Neural crest cell (in vitro differentiated cells): ENCODE measurements at regions not wholly inside any gene's neighbourhood (a gene's known extent, or its start where the extent isn't known, plus 50 kb on each side); places are given as distances from the start of the nearest gene placed in this dataset.

ENCODE experiments used
- DNase-seq: peaks from one replicate; pipeline ENCODE4 v3.0.0; 2021; ENCODE audit warnings: low read depth, mixed read lengths, low spot score
- H3K27ac Mint-ChIP-seq: one replicate; pipeline ENCODE4 v1.8.0; 2021; ENCODE audit warnings: mild to moderate bottlenecking, mixed read lengths; ENCODE audit not compliant: unreplicated experiment
- H3K27me3 Mint-ChIP-seq: 2 replicates; pipeline ENCODE4 v1.8.0; 2021; ENCODE audit warnings: low read depth, mild to moderate bottlenecking, mixed read lengths
- H3K36me3 Mint-ChIP-seq: 2 replicates; pipeline ENCODE4 v1.8.0; 2021; ENCODE audit warnings: low read depth, mild to moderate bottlenecking, mixed read lengths
- H3K4me1 Mint-ChIP-seq: 2 replicates; pipeline ENCODE4 v1.8.0; 2021; ENCODE audit warnings: mixed read lengths
- H3K4me3 Mint-ChIP-seq: one replicate; pipeline ENCODE4 v1.8.0; 2021; ENCODE audit warnings: mild to moderate bottlenecking, mixed read lengths
- H3K9me3 Mint-ChIP-seq: 2 replicates; pipeline ENCODE4 v1.8.0; 2021; ENCODE audit warnings: mixed read lengths
- CTCF ChIP-seq: fragments of 200-600 bp; sonication (generic); conservative IDR thresholded peaks from 2 replicates; pipeline ENCODE4 v1.5.0; 2021; ENCODE audit warnings: antibody characterized with exemption, mild to moderate bottlenecking

- no peak overlapping the region for H3K27ac Mint-ChIP-seq
- H3K4me1 Mint-ChIP-seq: no peaks in the 10 kb centered on the region
- H3K36me3 Mint-ChIP-seq: no peaks in the 10 kb centered on the region
- no peaks in the 10 kb centered on the region for H3K9me3 Mint-ChIP-seq
- no peak overlapping the region for H3K4me3 Mint-ChIP-seq
- H3K27me3 Mint-ChIP-seq: peaks cover 2% of the 10 kb centered on the region
- DNase-seq: no peak
- no peak for TF ChIP-seq CTCF
Observed at GRCh38 chr17:79154951-79155585, 80.4 kb downstream of the ENGASE start.

DNA sequence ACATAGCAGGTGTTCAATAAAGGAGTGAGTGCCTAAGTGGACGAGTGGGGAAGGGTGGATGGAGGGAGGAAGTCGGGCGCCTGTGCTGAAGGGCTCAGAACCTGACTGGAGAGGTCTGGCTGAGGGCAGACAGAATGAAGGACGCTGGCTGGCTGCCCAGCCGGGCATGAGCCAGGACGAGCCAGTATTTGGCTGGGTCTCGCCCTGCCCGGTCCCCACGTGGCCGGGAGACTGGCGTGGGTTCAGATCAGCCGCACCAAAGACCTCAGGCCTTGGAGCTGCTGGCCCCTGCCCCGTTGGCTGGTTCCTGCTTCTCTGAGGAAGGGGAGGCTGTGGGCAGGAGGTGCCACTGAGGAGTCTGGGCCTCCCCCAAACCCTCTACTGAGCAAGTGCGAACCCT is 79.8 kb downstream of the ENGASE start:
- Mint-ChIP-seq H3K27me3 (peaks cover 2% of the 10 kb centered on the region), H3K9me3 (no peaks in the 10 kb centered on the region), H3K4me3 (no peak overlapping the region), H3K4me1 (no peaks in the 10 kb centered on the region), H3K36me3 (no peaks in the 10 kb centered on the region), H3K27ac (no peak overlapping the region)
- no peak for DNase-seq
- TF ChIP-seq CTCF: no peak

DNA sequence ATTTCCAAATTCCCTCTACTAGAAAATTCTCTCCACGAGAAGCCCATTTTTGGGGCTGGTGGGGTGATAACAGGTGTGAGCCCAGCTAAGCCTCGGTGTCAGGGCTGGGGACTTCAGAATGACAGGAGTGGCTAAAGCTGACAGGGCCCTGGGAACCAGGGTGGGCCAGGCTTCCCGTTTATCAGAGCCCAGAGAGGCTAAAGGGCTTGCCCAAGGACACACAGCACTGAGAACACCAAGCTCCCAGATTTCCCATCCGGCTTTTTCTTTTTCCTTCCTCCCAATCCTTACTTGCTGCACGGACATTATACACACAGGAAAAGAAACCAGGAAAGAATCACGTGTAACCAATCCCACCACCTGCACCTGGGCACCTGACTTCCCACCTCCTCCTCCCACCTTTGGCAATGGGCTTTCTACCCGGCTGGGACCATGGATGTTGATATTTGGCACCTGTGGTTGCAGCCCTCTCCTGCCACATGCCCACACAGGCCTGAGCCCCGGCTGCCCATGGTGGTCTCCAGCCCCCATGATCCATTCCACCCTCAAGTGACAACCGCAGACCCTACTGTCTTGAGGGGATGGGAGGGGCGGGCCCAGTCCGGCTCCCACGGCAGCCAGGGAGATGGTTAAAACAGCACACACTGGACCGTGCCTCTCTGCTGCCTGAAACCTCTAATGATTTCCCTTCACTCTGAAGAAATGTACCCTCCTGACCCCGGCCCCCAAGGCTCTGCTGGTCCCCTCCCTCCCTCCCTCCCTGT is 78.9 kb downstream of the ENGASE start:
- H3K36me3 Mint-ChIP-seq: no peaks in the 10 kb centered on the region
- no peak overlapping the region for H3K27ac Mint-ChIP-seq
- H3K9me3 Mint-ChIP-seq: no peaks in the 10 kb centered on the region
- no peak for DNase-seq
- peaks cover 2% of the 10 kb centered on the region for H3K27me3 Mint-ChIP-seq
- no peaks in the 10 kb centered on the region for H3K4me1 Mint-ChIP-seq
- H3K4me3 Mint-ChIP-seq: no peak overlapping the region
- no peak for TF ChIP-seq CTCF

GRCh38 chr17:79152636-79153035 is 78.0 kb downstream of the ENGASE start:
- DNase-seq: no peak
- H3K4me1 Mint-ChIP-seq: no peaks in the 10 kb centered on the region
- no peak overlapping the region for H3K4me3 Mint-ChIP-seq
- H3K36me3 Mint-ChIP-seq: no peaks in the 10 kb centered on the region
- H3K27ac Mint-ChIP-seq: no peak overlapping the region
- no peaks in the 10 kb centered on the region for H3K9me3 Mint-ChIP-seq
- no peak for TF ChIP-seq CTCF
- H3K27me3 Mint-ChIP-seq: peaks cover 2% of the 10 kb centered on the region

DNA sequence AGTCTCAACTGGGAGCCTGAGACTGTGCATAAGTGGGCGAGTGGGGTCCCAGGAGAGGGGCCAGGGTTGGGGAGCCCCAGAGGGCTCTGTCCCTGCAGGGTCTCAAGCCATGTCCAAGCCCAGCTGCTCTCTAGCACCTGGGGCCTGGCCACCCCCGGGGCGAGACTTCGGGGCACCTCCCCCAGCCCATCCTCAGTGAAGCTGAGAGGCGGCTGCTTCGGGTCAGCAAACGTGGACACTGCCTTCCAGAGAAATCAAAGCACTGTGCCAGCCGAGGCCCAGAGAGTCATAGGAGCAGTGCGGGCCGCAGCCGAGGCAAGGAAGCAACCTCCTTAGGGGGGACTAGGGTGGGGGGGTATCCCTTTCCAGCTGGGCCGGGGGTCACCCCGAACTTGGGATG is 77.5 kb downstream of the ENGASE start:
- no peaks in the 10 kb centered on the region for H3K4me1 Mint-ChIP-seq
- TF ChIP-seq CTCF: no peak
- no peak for DNase-seq
- no peaks in the 10 kb centered on the region for H3K9me3 Mint-ChIP-seq
- no peak overlapping the region for H3K27ac Mint-ChIP-seq
- no peaks in the 10 kb centered on the region for H3K36me3 Mint-ChIP-seq
- H3K27me3 Mint-ChIP-seq: peaks cover 2% of the 10 kb centered on the region
- H3K4me3 Mint-ChIP-seq: no peak overlapping the region
